Epithelial cell of proximal tubule (primary cell): ENCODE measurements at regions not wholly inside any gene's neighbourhood (a gene's known extent, or its start where the extent isn't known, plus 50 kb on each side); places are given as distances from the start of the nearest gene placed in this dataset.
"Not testable (repeated sequence)": the region's sequence is repeated elsewhere in the genome, so short reads cannot be mapped to it uniquely, and the experiment has no call there.

Experiments
- DNase-seq: peaks from one replicate; pipeline ENCODE4 v3.0.0-alpha.2; 2011; ENCODE audit warnings: low read depth
- H3K4me3 ChIP-seq: 2 replicates; pipeline ENCODE4 v1.5.1; 2011; ENCODE audit warnings: low read depth, mild to moderate bottlenecking, low read length

DNA sequence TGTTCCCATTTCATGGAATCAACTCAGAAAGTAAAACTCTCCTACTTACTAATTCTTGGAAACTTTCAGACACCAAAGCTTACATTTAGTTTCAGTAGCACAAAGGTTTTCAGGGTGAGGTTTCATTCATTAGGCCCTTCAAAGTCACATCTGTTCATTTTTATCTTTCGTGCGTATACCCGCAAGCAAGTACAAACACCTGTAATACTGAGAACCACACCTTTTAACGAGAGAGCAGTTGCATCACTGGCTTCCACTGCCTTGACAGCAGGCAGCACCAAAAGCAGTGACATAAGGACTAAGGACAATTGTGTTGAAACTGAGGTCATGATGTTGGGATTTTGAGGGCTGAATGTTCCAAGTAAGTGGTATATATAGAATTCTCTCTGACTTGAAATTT is 60.5 kb downstream of the GOLGA6L22 start:
- H3K4me3 ChIP-seq, DNase-seq: not testable (repeated sequence)

GRCh38 chr15:22526537-22526936 is 67.8 kb downstream of the GOLGA6L22 start:
- not testable (repeated sequence) for DNase-seq, H3K4me3 ChIP-seq

DNA sequence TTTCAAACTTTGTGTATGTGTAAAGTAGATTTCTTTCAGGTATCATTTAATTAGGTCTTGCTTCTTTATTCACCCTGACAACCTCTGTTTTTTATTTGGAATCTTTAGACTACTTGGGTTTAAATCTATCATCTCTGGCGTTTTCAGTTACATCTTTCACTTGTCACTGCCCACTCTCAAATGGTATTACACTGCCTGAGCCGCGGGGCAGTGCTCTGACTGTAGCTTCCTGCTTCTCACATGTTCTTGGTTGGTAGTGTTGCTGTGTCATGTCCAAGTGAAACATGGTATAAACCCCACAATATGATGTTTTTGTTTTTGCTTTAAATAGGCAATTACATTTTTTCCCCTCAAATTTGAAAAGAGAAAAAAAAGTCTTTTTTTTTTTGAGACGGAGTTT is 68.3 kb downstream of the GOLGA6L22 start:
- DNase-seq, H3K4me3 ChIP-seq: not testable (repeated sequence)

GRCh38 chr15:22529200-22529599 is 70.5 kb downstream of the GOLGA6L22 start:
- DNase-seq, H3K4me3 ChIP-seq: not testable (repeated sequence)

GRCh38 chr15:22559701-22560100 is 101.0 kb downstream of the GOLGA6L22 start:
- H3K4me3 ChIP-seq, DNase-seq: not testable (repeated sequence)

DNA sequence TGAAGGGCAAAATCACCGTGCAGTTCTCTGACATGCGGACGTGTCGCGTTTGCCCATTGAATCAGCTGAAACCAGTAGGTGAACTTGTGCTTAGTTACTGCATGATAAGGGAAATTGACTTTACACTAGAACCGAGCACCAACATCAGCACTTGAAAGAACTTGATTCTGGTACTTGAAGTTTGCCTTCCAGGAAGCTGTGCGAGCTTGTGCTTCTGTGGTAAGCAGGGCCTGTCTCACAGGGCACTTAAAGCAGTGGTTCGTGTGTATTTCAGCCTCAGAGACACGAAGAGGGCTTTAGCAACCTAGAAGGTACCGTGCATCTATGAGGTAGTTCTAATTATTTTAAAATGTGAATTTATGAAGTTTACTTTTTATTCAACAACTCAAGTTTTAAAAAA is 103.0 kb downstream of the GOLGA6L22 start:
- not testable (repeated sequence) for DNase-seq, H3K4me3 ChIP-seq

DNA sequence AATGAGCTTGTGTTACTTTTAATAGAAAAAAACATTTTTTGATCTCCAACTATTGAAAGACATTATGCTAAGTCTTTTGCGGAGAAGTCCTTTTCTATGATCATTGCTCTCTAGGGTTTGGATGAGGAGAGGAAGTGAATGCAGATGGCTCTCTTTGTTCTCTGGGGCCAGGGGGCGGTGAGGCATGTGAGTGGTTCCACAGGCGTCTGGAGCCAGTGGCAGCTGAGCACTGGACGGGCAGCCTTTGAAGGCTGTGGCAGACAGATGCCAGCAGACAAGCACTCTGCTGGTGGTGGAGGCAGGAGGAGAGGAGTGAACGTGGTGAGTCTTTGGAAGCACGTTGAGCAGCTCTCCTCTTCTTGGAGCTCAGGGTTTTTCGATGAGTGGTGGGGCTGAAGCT is 107.8 kb downstream of the GOLGA6L22 start:
- not testable (repeated sequence) for DNase-seq, H3K4me3 ChIP-seq

GRCh38 chr15:22569486-22569885 is 110.8 kb downstream of the GOLGA6L22 start:
- not testable (repeated sequence) for H3K4me3 ChIP-seq, DNase-seq

- DNase-seq, H3K4me3 ChIP-seq: not testable (repeated sequence)
Observed at GRCh38 chr15:22572152-22572735, 113.5 kb downstream of the GOLGA6L22 start.

- not testable (repeated sequence) for DNase-seq, H3K4me3 ChIP-seq
Observed at GRCh38 chr15:22572792-22573191, 114.1 kb downstream of the GOLGA6L22 start.

DNA sequence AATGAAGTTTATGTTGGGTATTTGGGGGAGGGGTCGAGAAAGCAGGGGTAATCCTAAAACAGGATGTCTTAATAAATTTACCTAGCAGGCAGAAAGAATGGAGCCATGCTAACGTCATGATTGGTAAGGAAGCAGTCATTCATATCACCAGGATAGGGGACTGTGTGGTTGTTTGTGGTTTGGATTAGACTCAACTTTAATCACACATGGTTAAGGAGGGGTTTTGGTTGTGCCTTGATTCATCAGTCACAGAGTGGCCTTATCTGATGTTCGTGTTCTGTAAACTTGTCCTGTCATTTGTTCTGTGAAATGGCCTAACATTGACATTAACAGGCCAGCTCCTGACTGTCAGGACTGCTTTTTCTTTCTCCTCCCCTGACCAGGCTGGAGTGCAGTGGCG is 119.1 kb downstream of the GOLGA6L22 start:
- DNase-seq, H3K4me3 ChIP-seq: not testable (repeated sequence)

- not testable (repeated sequence) for DNase-seq
Observed at GRCh38 chr15:22579213-22579612, 120.5 kb downstream of the GOLGA6L22 start.

DNA sequence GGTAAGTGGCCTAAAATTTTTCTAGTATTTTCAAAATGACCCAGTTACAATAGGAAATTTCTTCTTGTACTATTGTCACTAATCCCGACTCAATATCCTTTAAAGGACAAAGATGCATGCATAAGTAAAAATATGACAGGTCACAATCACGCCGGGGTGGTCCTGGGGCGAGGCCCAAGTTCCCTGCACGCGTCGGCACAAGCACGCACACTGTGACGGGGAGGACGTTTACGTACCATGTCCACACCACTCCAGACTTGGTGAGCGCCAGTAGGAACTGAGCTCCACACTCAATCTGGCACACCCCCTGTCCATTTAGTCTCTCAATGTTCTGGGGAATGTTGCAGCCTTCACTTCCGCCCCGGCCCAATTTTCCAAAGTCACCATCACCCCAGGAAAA is 128.7 kb downstream of the GOLGA6L22 start:
- H3K4me3 ChIP-seq, DNase-seq: not testable (repeated sequence)

More at GRCh38 chr15:22579213-22579612, 120.5 kb downstream of the GOLGA6L22 start:
- not testable (repeated sequence) for H3K4me3 ChIP-seq

- H3K4me3 ChIP-seq, DNase-seq: not testable (repeated sequence)
Observed at GRCh38 chr15:22598552-22598951, 139.8 kb downstream of the GOLGA6L22 start.

DNA sequence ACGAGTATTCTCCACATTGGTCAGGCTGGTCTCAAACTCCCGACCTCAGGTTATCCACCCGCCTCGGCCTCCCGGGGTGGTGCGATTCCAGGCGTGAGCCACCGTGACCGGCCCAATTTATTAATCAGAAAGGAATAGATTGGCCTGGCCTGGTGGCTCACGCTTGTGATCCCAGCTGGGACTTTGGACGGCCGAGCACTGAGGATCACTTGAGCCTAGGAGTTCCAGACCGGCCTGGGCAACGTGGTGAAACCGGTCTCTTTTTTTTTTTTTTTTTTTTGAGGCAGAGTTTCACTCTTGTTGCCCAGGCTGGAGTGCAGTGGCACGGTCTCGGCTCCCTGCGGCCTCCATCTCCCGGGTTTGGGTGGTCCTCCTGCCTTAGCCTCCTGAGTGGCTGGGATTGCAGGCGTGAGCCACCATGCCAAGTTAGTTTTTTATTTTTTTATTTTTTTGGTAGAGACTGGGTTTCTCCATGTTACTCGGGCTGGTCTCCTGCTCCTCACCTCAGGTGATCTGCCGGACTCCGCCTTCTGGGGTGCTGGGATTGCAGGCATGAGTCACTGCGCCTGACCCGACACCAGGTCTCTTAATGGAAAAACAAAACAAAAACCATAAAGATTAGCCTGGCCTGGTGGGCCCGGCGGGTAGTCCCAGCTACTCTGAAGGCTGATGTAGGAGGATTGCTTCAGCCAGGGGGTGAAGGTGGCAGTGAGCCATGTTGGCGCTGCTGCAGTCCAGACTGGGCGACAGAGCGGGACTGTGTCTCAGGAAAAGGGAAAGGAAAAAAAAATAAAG is 141.0 kb downstream of the GOLGA6L22 start:
- H3K4me3 ChIP-seq, DNase-seq: not testable (repeated sequence)

GRCh38 chr15:22616976-22617375 is 158.3 kb downstream of the GOLGA6L22 start:
- H3K4me3 ChIP-seq, DNase-seq: not testable (repeated sequence)

DNA sequence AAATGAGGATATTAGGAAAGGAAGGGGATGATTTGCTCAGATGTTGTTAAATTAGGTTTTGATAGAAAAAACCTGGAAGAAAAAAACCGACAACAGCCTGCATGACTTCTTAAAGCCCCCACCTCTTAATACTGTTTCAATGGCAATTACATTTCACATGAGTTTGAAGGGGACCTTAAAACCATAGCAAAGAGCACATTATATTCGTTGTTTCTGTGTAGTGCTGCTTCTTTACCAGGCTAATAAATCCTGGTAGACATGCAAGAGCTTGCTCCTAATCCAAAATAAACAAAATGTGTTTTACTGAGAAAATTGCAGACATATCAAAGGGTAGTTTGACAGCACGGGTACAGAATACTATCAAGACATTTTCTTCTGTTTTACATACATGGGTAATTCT is 154.7 kb upstream of the NIPA1 start:
- H3K4me3 ChIP-seq, DNase-seq: not testable (repeated sequence)

GRCh38 chr15:22639983-22640382 is 146.5 kb upstream of the NIPA1 start:
- not testable (repeated sequence) for DNase-seq, H3K4me3 ChIP-seq

DNA sequence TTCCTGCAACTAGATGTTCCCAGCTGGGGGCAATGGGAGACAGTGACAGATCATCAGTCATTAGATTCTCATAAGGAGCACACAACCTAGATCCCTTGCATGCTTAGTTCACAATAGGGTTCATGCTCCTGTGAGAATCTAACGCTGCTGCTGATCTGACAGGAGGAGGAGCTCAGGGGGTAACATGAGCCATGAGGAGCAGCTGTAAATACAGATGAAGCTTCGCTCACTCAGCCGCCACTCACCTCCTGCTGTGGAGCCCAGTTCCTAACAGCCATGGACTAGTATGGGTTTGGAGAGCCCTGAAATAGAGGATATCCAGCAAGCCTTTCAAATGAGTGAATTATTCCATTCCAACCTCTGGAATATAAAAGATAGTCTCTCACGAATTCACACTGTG is 137.0 kb upstream of the NIPA1 start:
- not testable (repeated sequence) for H3K4me3 ChIP-seq, DNase-seq

- DNase-seq, H3K4me3 ChIP-seq: not testable (repeated sequence)
Observed at GRCh38 chr15:22651179-22651578, 135.3 kb upstream of the NIPA1 start.
